Aorta (tissue), 5 donors: ENCODE measurements at regions not wholly inside any gene's neighbourhood (a gene's known extent, or its start where the extent isn't known, plus 50 kb on each side); places are given as distances from the start of the nearest gene placed in this dataset.
"Not testable (repeated sequence)": the region's sequence is repeated elsewhere in the genome, so short reads cannot be mapped to it uniquely, and the experiment has no call there.

Experiments used
- ATAC-seq: fragments of 200-7000 bp; cut with Tn5 transposase; one replicate; pipeline ENCODE4 v1.9.1; 2022; ENCODE audit warnings: moderate library complexity; ENCODE audit not compliant: low FRiP score
- DNase-seq, 2 donors: peaks; one replicate each; pipeline ENCODE4 v3.0.0-alpha.2; 2020
- H3K27ac ChIP-seq, 2 donors: one replicate each; pipeline ENCODE4 v1.5.1; 2013; ENCODE audit warnings: low read length in 2 of 2, mild to moderate bottlenecking in 2 of 2, moderate library complexity in 2 of 2, control low read depth in 1 of 2, inconsistent platforms in 1 of 2, low read depth in 1 of 2
- H3K27me3 ChIP-seq, 2 donors: one replicate each; pipeline ENCODE4 v1.6.1; 2013; ENCODE audit warnings: control low read depth in 1 of 2, low read length in 1 of 2, mild to moderate bottlenecking in 1 of 2, moderate library complexity in 1 of 2; ENCODE audit not compliant: insufficient read depth in 2 of 2, control insufficient read depth in 1 of 2
- H3K36me3 ChIP-seq, 2 donors: one replicate each; pipeline ENCODE4 v1.6.1; 2013; ENCODE audit warnings: control low read depth in 1 of 2, low read length in 1 of 2, mild to moderate bottlenecking in 1 of 2; ENCODE audit not compliant: insufficient read depth in 2 of 2, control insufficient read depth in 1 of 2
- H3K4me1 ChIP-seq, 2 donors: one replicate each; pipeline ENCODE4 v1.6.1; 2013; ENCODE audit warnings: low read length in 2 of 2, control low read depth in 1 of 2, mild to moderate bottlenecking in 1 of 2, moderate library complexity in 1 of 2; ENCODE audit not compliant: insufficient read depth in 2 of 2, control insufficient read depth in 1 of 2
- H3K4me3 ChIP-seq, 2 donors: one replicate each; pipeline ENCODE4 v1.5.1; 2013; ENCODE audit warnings: low read length in 2 of 2, control low read depth in 1 of 2, mild to moderate bottlenecking in 1 of 2
- H3K9me3 ChIP-seq: one replicate; pipeline ENCODE4 v1.6.1; 2013; ENCODE audit warnings: mild to moderate bottlenecking, low read length; ENCODE audit not compliant: control insufficient read depth
- WGBS, 2 donors: extraction: QIAGEN DNeasy Blood & Tissue Kit; methylation state at CpG; one replicate each; pipeline ENCODE4 v1.1.7; 2013; 5-methylcytosine and 5-hydroxymethylcytosine counted together
- intact Hi-C, 2 donors: fragments of 100-400 bp; cut with DNase I; formaldehyde crosslinking; loops; one replicate each; pipeline versions ENCODE4 v1.14.2 to v1.15.0; 2022
- donor health status: healthy with polysubstance abuse.
- donor health status: Bipolar disorder and iron deficiency.
- donor health status: DM: no; HTN: no; CAD: no.
- donor health status: DM: no; HTN: no; CAD: no.
- donor health status: DM: yes; HTN: yes; CAD: no.

DNA sequence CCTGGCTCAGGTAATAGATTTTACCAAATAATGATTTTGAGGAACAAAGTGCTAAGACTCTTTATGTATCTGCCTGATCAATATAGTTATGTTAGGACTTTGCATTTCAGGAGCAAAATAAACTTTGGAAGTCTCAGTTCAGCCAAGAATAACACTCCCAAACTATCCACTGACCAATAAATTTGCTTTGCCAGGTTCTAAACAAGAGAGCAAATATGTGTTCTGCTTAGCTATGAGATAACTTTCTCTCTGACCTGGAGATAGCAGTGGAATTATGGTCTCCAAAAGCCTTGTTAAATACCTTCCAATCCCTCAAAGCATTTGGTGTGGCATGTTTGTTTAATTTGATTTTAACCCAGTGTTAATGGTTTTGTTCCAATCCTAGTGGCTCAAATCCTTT, 1541.1 kb downstream of the FAM181B start:
- no peak overlapping the region for H3K4me3 ChIP-seq
- DNase-seq = no peak
- no peak for ATAC-seq
- intact Hi-C loops = no loop called here
- no peaks in the 10 kb centered on the region for H3K4me1 ChIP-seq
- no peaks in the 10 kb centered on the region for H3K9me3 ChIP-seq
- no peak overlapping the region for H3K27ac ChIP-seq
- H3K27me3 ChIP-seq = no peaks in the 10 kb centered on the region
- no peaks in the 10 kb centered on the region for H3K36me3 ChIP-seq

- H3K9me3 ChIP-seq = no peaks in the 10 kb centered on the region
- H3K4me3 ChIP-seq = no peak overlapping the region
- no peak overlapping the region for H3K27ac ChIP-seq
- no peaks in the 10 kb centered on the region for H3K4me1 ChIP-seq
- no peaks in the 10 kb centered on the region for H3K27me3 ChIP-seq
- ATAC-seq (no peak), DNase-seq (no peak)
- intact Hi-C loops = no loop called here
- H3K36me3 ChIP-seq = no peaks in the 10 kb centered on the region
These were observed 1543.1 kb downstream of the FAM181B start for GRCh38 chr11:81190546-81190945.

DNA sequence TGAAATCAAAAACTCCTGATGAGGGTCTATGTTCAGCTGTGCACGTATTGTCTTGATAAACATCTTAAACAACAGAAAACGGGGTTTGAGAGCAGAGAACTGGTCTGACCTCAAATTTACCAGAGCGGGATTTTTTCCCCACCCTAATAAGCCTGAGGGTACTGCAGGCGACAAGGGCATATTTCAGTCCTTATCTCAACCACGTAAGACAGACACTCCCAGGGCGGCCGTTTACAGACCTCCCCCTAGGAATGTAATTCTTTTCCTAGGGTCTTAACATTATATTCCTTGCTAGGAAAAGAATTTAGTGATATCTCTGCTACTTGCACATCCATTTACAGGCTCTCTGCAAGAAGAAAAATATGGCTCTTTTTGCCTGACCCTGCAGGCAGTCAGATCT, 1546.6 kb downstream of the FAM181B start:
- H3K9me3 ChIP-seq, ATAC-seq, H3K36me3 ChIP-seq, H3K27me3 ChIP-seq, intact Hi-C loops, H3K27ac ChIP-seq, H3K4me3 ChIP-seq, H3K4me1 ChIP-seq, DNase-seq: not testable (repeated sequence)
- WGBS, 2 donors = 49 to 51% methylated on average over 7 of the region's 7 CpGs

DNA sequence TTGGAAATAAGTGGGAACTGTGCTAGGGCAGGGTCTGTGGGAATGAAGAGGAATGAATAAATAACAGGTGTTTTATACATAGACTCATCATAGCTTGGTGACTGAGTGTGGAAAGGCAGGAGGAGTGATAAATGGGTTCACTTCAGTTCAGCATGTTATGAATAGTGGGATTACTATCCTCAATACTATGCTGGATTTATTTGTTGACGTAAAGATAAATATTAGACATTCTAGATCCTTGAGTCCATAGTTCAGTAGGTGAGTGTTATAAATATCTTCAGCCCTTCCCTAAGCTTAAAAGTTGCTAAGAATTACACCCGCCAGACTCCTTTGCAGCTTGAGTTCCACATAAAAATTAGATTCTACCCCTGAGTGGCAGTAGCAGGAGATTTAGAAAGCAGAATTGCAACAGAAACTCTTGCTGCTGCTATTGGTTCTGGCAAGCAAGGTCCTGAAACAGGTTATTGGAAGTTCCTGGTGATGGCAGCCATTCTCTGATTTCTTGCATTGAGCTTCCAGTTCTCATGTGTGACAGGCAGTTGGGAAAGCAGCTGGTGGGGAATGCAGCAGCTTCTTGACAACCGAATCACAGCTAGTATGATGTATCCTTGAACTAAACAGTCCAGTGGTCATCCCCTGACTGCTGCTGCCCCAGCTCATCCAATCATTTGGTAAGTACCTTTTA, 1558.9 kb downstream of the FAM181B start:
- DNase-seq = no peak
- no peaks in the 10 kb centered on the region for H3K27me3 ChIP-seq
- H3K4me1 ChIP-seq = no peaks in the 10 kb centered on the region
- no peaks in the 10 kb centered on the region for H3K9me3 ChIP-seq
- ATAC-seq = no peak
- H3K36me3 ChIP-seq = no peaks in the 10 kb centered on the region
- H3K27ac ChIP-seq = no peak overlapping the region
- WGBS, 2 donors = 76 to 80% methylated on average over 3 of the region's 3 CpGs
- intact Hi-C loops = no loop called here
- H3K4me3 ChIP-seq = no peak overlapping the region

- Histone ChIP-seq H3K27me3 (no peaks in the 10 kb centered on the region), H3K36me3 (no peaks in the 10 kb centered on the region), H3K27ac (no peak overlapping the region), H3K4me1 (no peaks in the 10 kb centered on the region), H3K4me3 (no peak overlapping the region), H3K9me3 (no peaks in the 10 kb centered on the region)
- no peak for ATAC-seq
- no peak for DNase-seq
- WGBS, 2 donors = 30 to 41% methylated on average over 1 of the region's 1 CpG
- intact Hi-C loops = no loop called here
These were observed 1568.5 kb downstream of the FAM181B start for GRCh38 chr11:81165164-81165563.

DNA sequence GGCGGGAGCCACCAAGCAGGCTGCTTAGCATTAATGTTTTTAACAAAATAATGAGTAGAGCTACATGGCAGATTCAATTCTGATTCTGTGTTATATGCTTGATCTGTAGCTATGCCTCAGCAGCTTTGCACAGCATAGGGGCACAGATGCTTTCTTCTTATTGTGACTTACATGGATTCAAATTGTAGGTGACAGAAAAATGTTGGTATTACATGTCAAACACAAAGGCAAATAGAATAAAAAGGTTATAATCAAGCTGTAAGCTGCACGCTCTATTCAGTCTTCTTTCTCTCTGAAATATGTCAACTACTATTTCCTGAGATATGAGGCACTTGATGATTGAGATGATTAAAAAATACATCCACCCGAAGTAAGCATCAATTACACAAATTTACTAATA, 1573.8 kb downstream of the FAM181B start:
- no peak for DNase-seq
- 63 to 66% methylated on average over 3 of the region's 3 CpGs for WGBS, 2 donors
- ATAC-seq = no peak
- Histone ChIP-seq H3K27me3 (no peaks in the 10 kb centered on the region), H3K4me3 (no peak overlapping the region), H3K27ac (no peak overlapping the region), H3K36me3 (no peaks in the 10 kb centered on the region), H3K9me3 (no peaks in the 10 kb centered on the region), H3K4me1 (no peaks in the 10 kb centered on the region)
- intact Hi-C loops = no loop called here

GRCh38 chr11:81135570-81135969, 1598.1 kb downstream of the FAM181B start:
- intact Hi-C loops = no loop called here
- DNase-seq (no peak), ATAC-seq (no peak)
- 77 to 83% methylated on average over 5 of the region's 5 CpGs for WGBS, 2 donors
- Histone ChIP-seq H3K27me3 (no peaks in the 10 kb centered on the region), H3K4me1 (no peaks in the 10 kb centered on the region), H3K27ac (no peak overlapping the region), H3K4me3 (no peak overlapping the region), H3K36me3 (no peaks in the 10 kb centered on the region), H3K9me3 (peaks cover 4% of the 10 kb centered on the region)

DNA sequence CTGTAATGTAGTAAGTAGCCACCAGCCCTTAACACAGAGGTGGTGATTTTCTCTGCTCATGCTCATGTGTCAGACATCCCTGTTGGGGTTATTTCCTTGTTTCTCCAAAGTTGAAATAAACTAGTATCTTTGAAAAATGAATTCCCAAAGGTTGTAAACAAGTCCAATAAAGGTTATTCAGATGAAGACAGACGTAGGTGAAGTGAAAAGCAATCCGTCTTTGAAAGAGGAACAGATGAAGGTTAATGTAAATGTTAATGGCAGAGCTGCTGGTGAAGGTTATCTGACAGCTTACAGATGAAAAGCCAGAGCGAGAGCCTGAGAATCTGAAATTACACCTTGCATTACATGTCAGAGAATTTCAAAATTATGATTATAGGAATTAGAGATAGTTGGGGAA, 1604.0 kb downstream of the FAM181B start:
- H3K4me1 ChIP-seq = no peaks in the 10 kb centered on the region
- no peak overlapping the region for H3K27ac ChIP-seq
- no peak for DNase-seq
- H3K27me3 ChIP-seq = no peaks in the 10 kb centered on the region
- ATAC-seq = no peak
- 70 to 75% methylated on average over 3 of the region's 3 CpGs for WGBS, 2 donors
- no peaks in the 10 kb centered on the region for H3K36me3 ChIP-seq
- H3K9me3 ChIP-seq = peaks cover 2% of the 10 kb centered on the region
- no peak overlapping the region for H3K4me3 ChIP-seq
- intact Hi-C loops = no loop called here

GRCh38 chr11:81112718-81113117, 1620.9 kb downstream of the FAM181B start:
- no peak for DNase-seq
- Histone ChIP-seq H3K9me3 (no peaks in the 10 kb centered on the region), H3K27me3 (no peaks in the 10 kb centered on the region), H3K36me3 (no peaks in the 10 kb centered on the region), H3K4me1 (no peaks in the 10 kb centered on the region), H3K4me3 (no peak overlapping the region), H3K27ac (no peak overlapping the region)
- ATAC-seq = no peak
- intact Hi-C loops = no loop called here
